OCI-M2 (cell line): ENCODE measurements at regions not wholly inside any gene's neighbourhood (a gene's known extent, or its start where the extent isn't known, plus 50 kb on each side); places are given as distances from the start of the nearest gene placed in this dataset.
"Not testable (repeated sequence)": the region's sequence is repeated elsewhere in the genome, so short reads cannot be mapped to it uniquely, and the experiment has no call there.

Experiments used
- DNase-seq: peaks from one replicate; lab custom pipeline; 2025; ENCODE audit not compliant: unreplicated experiment; lab: John Stamatoyannopoulos, UW

- DNase-seq: no peak
These were observed 480.2 kb downstream of the PLK2 start for GRCh38 chr5:57979671-57980070.

GRCh38 chr5:57976506-57976905 lies 483.4 kb downstream of the PLK2 start:
- DNase-seq: no peak

- not testable (repeated sequence) for DNase-seq
These were observed 487.8 kb downstream of the PLK2 start for GRCh38 chr5:57972099-57972498.

- DNase-seq: no peak
These were observed 478.0 kb upstream of the ACTBL2 start for GRCh38 chr5:57960569-57960968.

GRCh38 chr5:57956636-57957035 lies 474.0 kb upstream of the ACTBL2 start:
- DNase-seq: no peak

- DNase-seq: no peak
These were observed 472.9 kb upstream of the ACTBL2 start for GRCh38 chr5:57955511-57955910.

- no peak for DNase-seq
These were observed 471.2 kb upstream of the ACTBL2 start for GRCh38 chr5:57953792-57954191.

GRCh38 chr5:57950616-57951228 lies 468.1 kb upstream of the ACTBL2 start:
- no peak for DNase-seq

- no peak for DNase-seq
These were observed 465.5 kb upstream of the ACTBL2 start for GRCh38 chr5:57948091-57948490.

GRCh38 chr5:57947181-57947580 lies 464.6 kb upstream of the ACTBL2 start:
- DNase-seq: no peak

GRCh38 chr5:57940879-57941278 lies 458.3 kb upstream of the ACTBL2 start:
- no peak for DNase-seq

- DNase-seq: no peak
These were observed 457.6 kb upstream of the ACTBL2 start for GRCh38 chr5:57940236-57940635.

GRCh38 chr5:57939771-57940170 lies 457.2 kb upstream of the ACTBL2 start:
- no peak for DNase-seq

GRCh38 chr5:57939335-57939734 lies 456.7 kb upstream of the ACTBL2 start:
- no peak for DNase-seq

GRCh38 chr5:57938174-57938557 lies 455.6 kb upstream of the ACTBL2 start:
- DNase-seq: no peak

GRCh38 chr5:57937501-57938173 lies 455.0 kb upstream of the ACTBL2 start:
- DNase-seq: no peak

GRCh38 chr5:57937025-57937424 lies 454.4 kb upstream of the ACTBL2 start:
- DNase-seq: no peak

- DNase-seq: no peak
These were observed 450.1 kb upstream of the ACTBL2 start for GRCh38 chr5:57932761-57933160.

- DNase-seq: no peak
These were observed 449.2 kb upstream of the ACTBL2 start for GRCh38 chr5:57931807-57932206.

GRCh38 chr5:57931352-57931751 lies 448.7 kb upstream of the ACTBL2 start:
- no peak for DNase-seq

GRCh38 chr5:57929271-57929670 lies 446.7 kb upstream of the ACTBL2 start:
- no peak for DNase-seq

GRCh38 chr5:57923094-57923493 lies 440.5 kb upstream of the ACTBL2 start:
- not testable (repeated sequence) for DNase-seq

GRCh38 chr5:57917004-57917403 lies 434.4 kb upstream of the ACTBL2 start:
- DNase-seq: no peak
